ENCODE measurements at regions not wholly inside any gene's neighbourhood (a gene's known extent, or its start where the extent isn't known, plus 50 kb on each side); places are given as distances from the start of the nearest gene placed in this dataset.

DNA sequence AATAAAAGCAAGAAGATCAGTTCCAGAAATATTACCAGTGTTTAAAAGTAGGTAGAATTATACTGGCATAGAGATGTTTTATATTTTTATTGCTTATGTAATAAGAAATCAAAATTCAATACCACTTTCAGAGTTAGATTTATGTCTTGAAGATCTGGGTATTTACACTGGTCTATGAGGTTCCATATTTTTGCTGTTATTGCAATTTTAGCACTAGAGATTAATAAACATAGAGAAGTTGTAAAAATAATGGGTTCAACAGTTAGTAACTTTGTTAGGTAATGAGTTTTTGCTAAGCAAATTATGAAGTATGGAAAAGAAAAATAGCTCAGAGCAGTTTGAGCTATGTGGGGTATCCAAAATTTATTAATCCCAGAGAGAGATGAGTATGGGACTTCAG lies 188.1 kb downstream of the SYT10 start:
- intact Hi-C loops (cut with DNase I) = no loop called here
- DNase-seq (ENCODE audit: low spot score) = no peak
- H3K4me3 ChIP-seq = no peak overlapping the region
- no peaks in the 10 kb centered on the region for H3K36me3 ChIP-seq
- no peak for TF ChIP-seq POLR2A (IDR thresholded peaks at IDR 0.05)
- TF ChIP-seq POLR2AphosphoS5 (IDR thresholded peaks at IDR 0.05) = no peak
- TF ChIP-seq CTCF (IDR thresholded peaks at IDR 0.05) = no peak
- no peaks in the 10 kb centered on the region for H3K9me3 ChIP-seq
- H3K4me1 ChIP-seq (replicated peaks) = no peaks in the 10 kb centered on the region
- H3K27me3 ChIP-seq (replicated peaks; ENCODE audit: insufficient read depth) = no peaks in the 10 kb centered on the region
- no peak overlapping the region for H3K27ac ChIP-seq

DNA sequence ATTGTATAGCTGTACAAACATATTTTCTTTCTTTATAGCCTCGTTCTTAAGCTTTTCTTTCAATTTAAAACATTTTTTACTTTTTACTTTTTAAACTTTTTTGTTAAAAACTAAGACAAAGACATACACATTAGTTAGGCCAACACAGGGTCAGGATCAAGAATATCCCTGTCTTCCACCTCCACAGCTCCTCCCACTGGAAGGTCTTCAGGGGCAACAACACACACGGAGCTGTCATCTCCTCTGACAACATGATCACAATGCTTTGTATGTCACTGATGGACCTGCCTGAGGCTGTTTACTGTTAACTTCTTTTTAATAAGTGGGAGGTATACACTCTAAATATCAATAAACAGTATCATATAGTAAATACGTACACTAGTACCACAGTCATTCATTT lies 191.3 kb downstream of the SYT10 start:
- 71% methylated on average over 3 of the region's 3 CpGs for WGBS
- no peaks in the 10 kb centered on the region for H3K36me3 ChIP-seq
- no peak for DNase-seq (ENCODE audit: low spot score)
- no peak overlapping the region for H3K27ac ChIP-seq
- no peaks in the 10 kb centered on the region for H3K27me3 ChIP-seq (replicated peaks; ENCODE audit: insufficient read depth)
- no peak overlapping the region for H3K4me3 ChIP-seq
- TF ChIP-seq POLR2A (IDR thresholded peaks at IDR 0.05) (no peak), CTCF (IDR thresholded peaks at IDR 0.05) (no peak), POLR2AphosphoS5 (IDR thresholded peaks at IDR 0.05) (no peak)
- intact Hi-C loops (cut with DNase I) = no loop called here
- no peaks in the 10 kb centered on the region for H3K9me3 ChIP-seq
- no peaks in the 10 kb centered on the region for H3K4me1 ChIP-seq (replicated peaks)

- Histone ChIP-seq H3K36me3 (no peaks in the 10 kb centered on the region), H3K4me3 (no peak overlapping the region), H3K4me1 (replicated peaks) (no peaks in the 10 kb centered on the region), H3K27me3 (replicated peaks; ENCODE audit: insufficient read depth) (no peaks in the 10 kb centered on the region), H3K27ac (no peak overlapping the region), H3K9me3 (no peaks in the 10 kb centered on the region)
- TF ChIP-seq POLR2A (IDR thresholded peaks at IDR 0.05) (no peak), CTCF (IDR thresholded peaks at IDR 0.05) (no peak), POLR2AphosphoS5 (IDR thresholded peaks at IDR 0.05) (no peak)
- 94% methylated on average over 1 of the region's 1 CpG for WGBS
- intact Hi-C loops (cut with DNase I) = no loop called here
- no peak for DNase-seq (ENCODE audit: low spot score)
Observed at GRCh38 chr12:33247625-33248024, 192.0 kb downstream of the SYT10 start.

- Histone ChIP-seq H3K9me3 (no peaks in the 10 kb centered on the region), H3K27ac (no peak overlapping the region), H3K36me3 (no peaks in the 10 kb centered on the region), H3K4me3 (no peak overlapping the region), H3K27me3 (replicated peaks; ENCODE audit: insufficient read depth) (no peaks in the 10 kb centered on the region), H3K4me1 (replicated peaks) (no peaks in the 10 kb centered on the region)
- intact Hi-C loops (cut with DNase I) = no loop called here
- TF ChIP-seq POLR2A (IDR thresholded peaks at IDR 0.05) = no peak
- no peak for TF ChIP-seq POLR2AphosphoS5 (IDR thresholded peaks at IDR 0.05)
- TF ChIP-seq CTCF (IDR thresholded peaks at IDR 0.05) = no peak
- no peak for DNase-seq (ENCODE audit: low spot score)
- 12% methylated on average over 4 of the region's 4 CpGs for WGBS
Observed at GRCh38 chr12:33245434-33245833, 194.2 kb downstream of the SYT10 start.

DNA sequence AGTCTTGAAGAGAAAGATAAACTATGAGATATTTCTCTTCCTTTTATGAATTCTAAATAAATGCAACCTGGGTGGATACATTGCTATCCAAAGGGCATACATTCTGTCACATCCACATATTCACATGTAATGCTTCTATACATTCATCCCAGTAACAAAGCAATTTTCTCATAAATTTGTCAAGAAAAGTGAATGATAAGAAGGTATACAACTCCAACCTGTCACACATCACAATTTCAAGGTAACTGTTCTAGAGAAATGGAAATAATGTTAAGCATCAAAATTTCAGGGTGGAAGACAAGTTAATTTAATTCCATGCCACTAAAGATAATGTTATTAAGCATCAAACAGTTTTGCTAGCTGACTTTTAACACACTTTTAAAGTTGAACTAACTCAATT lies 212.9 kb downstream of the SYT10 start:
- Histone ChIP-seq H3K4me1 (replicated peaks) (no peaks in the 10 kb centered on the region), H3K27me3 (replicated peaks; ENCODE audit: insufficient read depth) (no peaks in the 10 kb centered on the region), H3K4me3 (no peak overlapping the region), H3K36me3 (no peaks in the 10 kb centered on the region), H3K27ac (no peak overlapping the region), H3K9me3 (no peaks in the 10 kb centered on the region)
- TF ChIP-seq POLR2A (IDR thresholded peaks at IDR 0.05) (no peak), CTCF (IDR thresholded peaks at IDR 0.05) (no peak), POLR2AphosphoS5 (IDR thresholded peaks at IDR 0.05) (no peak)
- intact Hi-C loops (cut with DNase I) = no loop called here
- DNase-seq (ENCODE audit: low spot score) = no peak

Data from prostate gland (tissue), 2 donors.